Heart left ventricle (tissue), 13 donors: ENCODE measurements at regions not wholly inside any gene's neighbourhood (a gene's known extent, or its start where the extent isn't known, plus 50 kb on each side); places are given as distances from the start of the nearest gene placed in this dataset.

Experiments used
- POLR2A ChIP-seq, 2 donors: fragments of 450-650 bp; IDR thresholded peaks; one replicate each; pipeline ENCODE4 v1.6.1; 2017; ENCODE audit warnings: antibody characterized with exemption in 2 of 2, mild to moderate bottlenecking in 2 of 2, moderate library complexity in 2 of 2
- TF ChIP-seq, protein P1 (sequence below), 12 donors: fragments of 200-600 bp; sonication (generic) in 4 of 12; IDR thresholded peaks; one replicate each; pipeline versions ENCODE4 v1.5.0 to v1.8.0; 2018 to 2022; ENCODE audit warnings: antibody characterized with exemption in 12 of 12, mild to moderate bottlenecking in 5 of 12
- donor health status: ischemic (EF 13 %, LVEDD 7.1; RV severe dilation, severe dysfunction).
- donor health status: DM: no; HTN: yes; CAD: no.
- donor health status: DM: no; HTN: no; CAD: no.
- donor health status: ischemic (EF 25% LVEDD 6.9; RV normal size, moderate dysfunction).
- donor health status: ischemic (EF 25% LVEDD 5.7; RV mildly dilated, moderate dysfunction).
- donor health status: ischemic (EF 35%, LVEDD 5.7; RV mildly dilated, moderate dysfunction).
- donor health status: nonischemic (EF 11% LVEDD 7.7; RV severe dilation, severe dysfunction).
- donor health status: DM: yes; HTN: yes; CAD: no.
- donor health status: PGD.
- donor health status: ischemic (EF 29% LVEDD 5.4; RV normal size, mild dysfunction).
- donor health status: nonischemic (EF 23%, LVEDD 6.1; RV moderate dilation, normal function).

DNA sequence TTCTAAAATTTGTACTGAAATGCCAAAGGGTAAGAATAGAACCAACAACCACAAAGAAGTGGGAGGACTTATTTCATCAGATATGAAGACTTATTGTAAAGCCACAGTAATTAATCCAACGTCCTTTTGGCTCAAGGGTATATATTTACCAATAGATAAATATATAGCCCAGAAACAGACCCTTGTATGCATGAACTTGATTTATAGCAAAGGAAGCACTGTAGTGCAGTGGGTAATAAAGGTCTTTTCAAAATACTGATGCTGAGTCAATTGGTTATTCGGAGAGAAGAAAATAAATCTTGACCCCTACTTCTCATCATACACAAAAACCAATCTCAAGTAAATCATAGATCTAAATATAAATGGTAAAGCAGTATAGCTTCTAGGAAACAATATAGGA, 200.5 kb upstream of the ST6GAL2 start:
- TF ChIP-seq, protein P1, sequence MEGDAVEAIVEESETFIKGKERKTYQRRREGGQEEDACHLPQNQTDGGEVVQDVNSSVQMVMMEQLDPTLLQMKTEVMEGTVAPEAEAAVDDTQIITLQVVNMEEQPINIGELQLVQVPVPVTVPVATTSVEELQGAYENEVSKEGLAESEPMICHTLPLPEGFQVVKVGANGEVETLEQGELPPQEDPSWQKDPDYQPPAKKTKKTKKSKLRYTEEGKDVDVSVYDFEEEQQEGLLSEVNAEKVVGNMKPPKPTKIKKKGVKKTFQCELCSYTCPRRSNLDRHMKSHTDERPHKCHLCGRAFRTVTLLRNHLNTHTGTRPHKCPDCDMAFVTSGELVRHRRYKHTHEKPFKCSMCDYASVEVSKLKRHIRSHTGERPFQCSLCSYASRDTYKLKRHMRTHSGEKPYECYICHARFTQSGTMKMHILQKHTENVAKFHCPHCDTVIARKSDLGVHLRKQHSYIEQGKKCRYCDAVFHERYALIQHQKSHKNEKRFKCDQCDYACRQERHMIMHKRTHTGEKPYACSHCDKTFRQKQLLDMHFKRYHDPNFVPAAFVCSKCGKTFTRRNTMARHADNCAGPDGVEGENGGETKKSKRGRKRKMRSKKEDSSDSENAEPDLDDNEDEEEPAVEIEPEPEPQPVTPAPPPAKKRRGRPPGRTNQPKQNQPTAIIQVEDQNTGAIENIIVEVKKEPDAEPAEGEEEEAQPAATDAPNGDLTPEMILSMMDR (IDR thresholded peaks at IDR 0.05), result no peak
- TF ChIP-seq POLR2A (IDR thresholded peaks at IDR 0.05), result no peak
